Endothelial cell of umbilical vein (primary cell): ENCODE measurements at regions not wholly inside any gene's neighbourhood (a gene's known extent, or its start where the extent isn't known, plus 50 kb on each side); places are given as distances from the start of the nearest gene placed in this dataset.

Experiments used
- BruUV-seq: library from RNA; stranded (reverse); fragments of 400-500 nt; replicated peaks from 2 replicates; lab custom pipeline; 2021; lab: Mats Ljungman, UMichigan
- CTCF ChIA-PET: fragments of 300-600, 350-600 bp; sonication (Branson Sonifier 250); formaldehyde crosslinking; loops from one replicate; lab custom pipeline; 2021; ENCODE audit warnings: antibody characterized with exemption, inconsistent platforms; lab: Charles Lee
- POLR2A ChIA-PET: fragments of 300-600, 350-600 bp; sonication (Branson Sonifier 250); formaldehyde crosslinking; loops from one replicate; lab custom pipeline; 2021; ENCODE audit warnings: antibody characterized with exemption, inconsistent platforms; lab: Charles Lee
- DNase-seq: peaks from one replicate; pipeline ENCODE4 v3.0.0-alpha.2; 2011; ENCODE audit warnings: low read depth, low spot score
- FAIRE-seq: peaks from 2 replicates; lab custom pipeline; 2011; peaks lifted over from hg19 to GRCh38; lab: Jason Lieb, UNC
- H2AFZ ChIP-seq: 2 replicates; pipeline ENCODE4 v1.6.0; 2012; ENCODE audit warnings: low read depth, low read length, control low read depth, inconsistent platforms
- H3K27ac ChIP-seq: 2 replicates; pipeline ENCODE4 v1.5.1; 2011; ENCODE audit warnings: low read depth, mild to moderate bottlenecking, control low read depth, low read length, moderate library complexity; ENCODE audit not compliant: insufficient read depth
- H3K27me3 ChIP-seq, 2 experiments: 2 replicates each; pipeline versions ENCODE4 v1.6.0 to v1.6.1; 2011; ENCODE audit warnings: low read length in 2 of 2, mixed read lengths in 1 of 2; ENCODE audit not compliant: control insufficient read depth in 2 of 2, insufficient read depth in 2 of 2
- H3K36me3 ChIP-seq, 2 experiments: 2 replicates in 1 of 2; 3 replicates in 1 of 2; pipeline ENCODE4 v1.5.1; 2011; ENCODE audit warnings: low read length in 2 of 2, mild to moderate bottlenecking in 1 of 2, moderate library complexity in 1 of 2; ENCODE audit not compliant: control insufficient read depth in 2 of 2, insufficient read depth in 2 of 2; ENCODE audit errors: extremely low read depth in 1 of 2
- H3K4me1 ChIP-seq: 3 replicates; pipeline ENCODE4 v1.5.1; 2011; ENCODE audit warnings: mild to moderate bottlenecking, low read length; ENCODE audit not compliant: control insufficient read depth, insufficient read depth; ENCODE audit errors: extremely low read depth
- H3K4me2 ChIP-seq: 2 replicates; pipeline ENCODE4 v1.6.1; 2011; ENCODE audit warnings: low read length, control low read depth, mixed read lengths; ENCODE audit not compliant: insufficient read depth
- H3K4me3 ChIP-seq, 3 experiments: fragments of 200-600 bp in 1 of 3; sonication (generic), shearing (Covaris generic) in 1 of 3; replicated peaks in 1 of 3; 2 replicates each; pipeline ENCODE4 v1.5.1; 2011 to 2016; ENCODE audit warnings: control low read depth in 3 of 3, low read length in 3 of 3, mild to moderate bottlenecking in 2 of 3, inconsistent platforms in 1 of 3, low read depth in 1 of 3, moderate library complexity in 1 of 3; ENCODE audit not compliant: insufficient read depth in 1 of 3
- H3K79me2 ChIP-seq: 2 replicates; pipeline ENCODE4 v1.6.0; 2012; ENCODE audit warnings: low read length, inconsistent platforms; ENCODE audit not compliant: control insufficient read depth, insufficient read depth
- H3K9ac ChIP-seq: replicated peaks from 2 replicates; pipeline ENCODE3; 2011; ENCODE audit warnings: low read length, control low read depth; ENCODE audit not compliant: insufficient read depth; ENCODE audit errors: extremely low read depth
- H3K9me1 ChIP-seq: replicated peaks from 3 replicates; pipeline ENCODE4 v1.6.0; 2011; ENCODE audit warnings: mild to moderate bottlenecking, low read length; ENCODE audit not compliant: control insufficient read depth, insufficient read depth; ENCODE audit errors: extremely low read depth
- H3K9me3 ChIP-seq: replicated peaks from 2 replicates; pipeline ENCODE4 v1.5.1; 2012; ENCODE audit warnings: low read length, inconsistent platforms; ENCODE audit not compliant: control insufficient read depth, insufficient read depth
- H4K20me1 ChIP-seq: replicated peaks from 2 replicates; pipeline ENCODE3; 2011; ENCODE audit warnings: mild to moderate bottlenecking, low read length; ENCODE audit not compliant: control insufficient read depth, insufficient read depth; ENCODE audit errors: extremely low read depth
- EZH2 ChIP-seq: IDR thresholded peaks from 2 replicates; pipeline ENCODE4 v1.6.1; 2012; ENCODE audit warnings: borderline replicate concordance, low read depth, mild to moderate bottlenecking, moderate library complexity, low read length, inconsistent platforms; ENCODE audit not compliant: severe bottlenecking
- FOS ChIP-seq: IDR thresholded peaks from 2 replicates; pipeline ENCODE4 v1.6.1; 2011; ENCODE audit warnings: mild to moderate bottlenecking, low read length, moderate library complexity, borderline replicate concordance; ENCODE audit not compliant: insufficient read depth
- GATA2 ChIP-seq: IDR thresholded peaks from 2 replicates; pipeline ENCODE4 v1.7.0; 2011; ENCODE audit warnings: low read depth, mild to moderate bottlenecking, moderate library complexity, mixed read lengths, low read length; ENCODE audit not compliant: insufficient read length, insufficient read depth
- JUN ChIP-seq: IDR thresholded peaks from 2 replicates; pipeline ENCODE4 v1.6.1; 2011; ENCODE audit warnings: borderline replicate concordance, low read depth; ENCODE audit not compliant: insufficient read length, insufficient read depth
- MYC ChIP-seq: IDR thresholded peaks from one replicate; pipeline ENCODE4 v1.6.1; 2011; ENCODE audit warnings: mild to moderate bottlenecking, low read depth, low read length
- POLR2A ChIP-seq: IDR thresholded peaks from 2 replicates; pipeline ENCODE4 v1.6.1; 2012; ENCODE audit warnings: low read depth, mild to moderate bottlenecking, control low read depth, low read length
- POLR2AphosphoS5 ChIP-seq: IDR thresholded peaks from 2 replicates; pipeline ENCODE4 v1.6.1; 2012; ENCODE audit warnings: low read depth, mild to moderate bottlenecking, control low read depth, low read length, moderate library complexity; ENCODE audit not compliant: insufficient read depth
- dilution Hi-C: fragments of 300-500 bp; cut with MboI; formaldehyde crosslinking; loops from one replicate; pipeline ENCODE4 v1.15.0; 2019; ENCODE audit warnings: low sequenced_read_pairs; ENCODE audit not compliant: extremely low pct_ligation_motif_present
- intact Hi-C: fragments of 100-400 bp; cut with micrococcal nuclease; formaldehyde crosslinking; loops from one replicate; pipeline ENCODE4 v1.10.0; 2022
- TF ChIP-seq, protein P1 (sequence below), 2 donors: IDR thresholded peaks; 1 replicate in 1 of 2; 2 replicates in 1 of 2; pipeline ENCODE4 v1.5.1; 2011; ENCODE audit warnings: low read length in 2 of 2, mild to moderate bottlenecking in 2 of 2, moderate library complexity in 2 of 2, control low read depth in 1 of 2, inconsistent platforms in 1 of 2, low read depth in 1 of 2; ENCODE audit not compliant: insufficient read depth in 1 of 2; ENCODE audit errors: extremely low read depth in 1 of 2
- TF ChIP-seq, protein P2 (sequence below): IDR thresholded peaks from 2 replicates; pipeline ENCODE4 v1.6.1; 2011; ENCODE audit not compliant: insufficient read depth, insufficient read length

DNA sequence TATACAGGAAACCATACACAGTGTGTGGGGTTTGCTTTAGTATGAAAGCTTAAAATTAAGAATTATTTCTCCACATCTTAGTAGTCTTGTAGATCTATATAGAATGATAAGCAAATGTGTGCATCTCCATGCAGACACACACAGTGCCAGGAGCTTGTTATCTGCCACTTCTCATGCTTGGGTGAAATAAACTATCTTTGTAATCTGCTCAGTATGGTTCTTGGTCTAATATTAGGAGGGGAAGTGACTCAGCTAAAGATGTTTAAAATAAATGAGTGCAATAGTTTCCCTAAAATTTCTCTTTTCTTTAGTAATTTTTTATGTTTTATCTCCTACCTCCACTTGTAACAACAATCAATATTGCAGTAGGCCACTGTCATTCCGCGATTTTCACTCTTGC, 689.6 kb downstream of the TAF11L14 start:
- H3K4me3 ChIP-seq: no peak overlapping the region
- no peaks in the 10 kb centered on the region for H3K9me1 ChIP-seq
- no peaks in the 10 kb centered on the region for H3K4me1 ChIP-seq
- H3K9ac ChIP-seq: no peak overlapping the region
- no peak for TF ChIP-seq FOS
- TF ChIP-seq GATA2: no peak
- no peak for TF ChIP-seq POLR2AphosphoS5
- no peak for TF ChIP-seq MYC
- no peak for TF ChIP-seq EZH2
- TF ChIP-seq, protein P1, sequence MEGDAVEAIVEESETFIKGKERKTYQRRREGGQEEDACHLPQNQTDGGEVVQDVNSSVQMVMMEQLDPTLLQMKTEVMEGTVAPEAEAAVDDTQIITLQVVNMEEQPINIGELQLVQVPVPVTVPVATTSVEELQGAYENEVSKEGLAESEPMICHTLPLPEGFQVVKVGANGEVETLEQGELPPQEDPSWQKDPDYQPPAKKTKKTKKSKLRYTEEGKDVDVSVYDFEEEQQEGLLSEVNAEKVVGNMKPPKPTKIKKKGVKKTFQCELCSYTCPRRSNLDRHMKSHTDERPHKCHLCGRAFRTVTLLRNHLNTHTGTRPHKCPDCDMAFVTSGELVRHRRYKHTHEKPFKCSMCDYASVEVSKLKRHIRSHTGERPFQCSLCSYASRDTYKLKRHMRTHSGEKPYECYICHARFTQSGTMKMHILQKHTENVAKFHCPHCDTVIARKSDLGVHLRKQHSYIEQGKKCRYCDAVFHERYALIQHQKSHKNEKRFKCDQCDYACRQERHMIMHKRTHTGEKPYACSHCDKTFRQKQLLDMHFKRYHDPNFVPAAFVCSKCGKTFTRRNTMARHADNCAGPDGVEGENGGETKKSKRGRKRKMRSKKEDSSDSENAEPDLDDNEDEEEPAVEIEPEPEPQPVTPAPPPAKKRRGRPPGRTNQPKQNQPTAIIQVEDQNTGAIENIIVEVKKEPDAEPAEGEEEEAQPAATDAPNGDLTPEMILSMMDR (IDR thresholded peaks at IDR 0.05; ENCODE audit: extremely low read depth in 1 of 2, insufficient read depth in 1 of 2, low read depth in 1 of 2, low read length in 2 of 2): no peak
- TF ChIP-seq POLR2A: no peak
- TF ChIP-seq JUN: no peak
- TF ChIP-seq, protein P2, sequence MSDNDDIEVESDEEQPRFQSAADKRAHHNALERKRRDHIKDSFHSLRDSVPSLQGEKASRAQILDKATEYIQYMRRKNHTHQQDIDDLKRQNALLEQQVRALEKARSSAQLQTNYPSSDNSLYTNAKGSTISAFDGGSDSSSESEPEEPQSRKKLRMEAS: no peak
- no peaks in the 10 kb centered on the region for H4K20me1 ChIP-seq
- no peaks in the 10 kb centered on the region for H3K27me3 ChIP-seq
- H3K36me3 ChIP-seq: no peaks in the 10 kb centered on the region
- no peak overlapping the region for H2AFZ ChIP-seq
- no peaks in the 10 kb centered on the region for H3K79me2 ChIP-seq
- intact Hi-C loops: no loop called here
- H3K27ac ChIP-seq: no peak overlapping the region
- POLR2A ChIA-PET: no interaction called here
- BruUV-seq: no TSS peak
- H3K4me2 ChIP-seq: no peak overlapping the region
- CTCF ChIA-PET: no interaction called here
- H3K9me3 ChIP-seq: no peaks in the 10 kb centered on the region
- DNase-seq (no peak), FAIRE-seq (no peak)
- dilution Hi-C loops: no loop called here
